Stimulated activated CD8-positive, alpha-beta memory T cell treated with anti-CD3 and anti-CD28 coated beads, Interleukin-15, amount 100 ng/mL, for 48 hours (primary cell): ENCODE measurements at regions not wholly inside any gene's neighbourhood (a gene's known extent, or its start where the extent isn't known, plus 50 kb on each side); places are given as distances from the start of the nearest gene placed in this dataset.

ENCODE experiments used
- DNase-seq, 2 donors: peaks; one replicate each; pipeline ENCODE4 v3.0.0-alpha.2; 2020; ENCODE audit warnings: low read depth in 2 of 2

DNA sequence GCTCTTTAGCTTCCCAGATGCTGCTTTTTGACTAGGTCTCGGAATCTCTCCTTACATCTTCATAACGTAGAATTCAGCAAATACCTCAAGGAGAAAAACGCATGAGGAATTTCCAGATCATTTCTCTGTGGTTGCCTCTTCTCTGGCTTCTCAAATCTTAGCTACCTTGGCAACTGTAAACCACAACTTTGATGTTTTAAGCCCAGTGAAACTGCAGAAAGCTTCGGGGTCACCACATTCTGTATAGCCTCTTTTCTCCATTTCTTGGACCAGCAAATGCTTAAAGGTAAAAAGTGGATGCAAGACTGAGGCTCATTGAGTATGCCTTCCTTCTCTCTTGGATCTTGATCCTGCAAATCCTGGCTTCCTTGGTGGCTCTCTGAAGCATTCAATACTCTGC lies 125.5 kb upstream of the FBXL4 start:
- DNase-seq: no peak

DNA sequence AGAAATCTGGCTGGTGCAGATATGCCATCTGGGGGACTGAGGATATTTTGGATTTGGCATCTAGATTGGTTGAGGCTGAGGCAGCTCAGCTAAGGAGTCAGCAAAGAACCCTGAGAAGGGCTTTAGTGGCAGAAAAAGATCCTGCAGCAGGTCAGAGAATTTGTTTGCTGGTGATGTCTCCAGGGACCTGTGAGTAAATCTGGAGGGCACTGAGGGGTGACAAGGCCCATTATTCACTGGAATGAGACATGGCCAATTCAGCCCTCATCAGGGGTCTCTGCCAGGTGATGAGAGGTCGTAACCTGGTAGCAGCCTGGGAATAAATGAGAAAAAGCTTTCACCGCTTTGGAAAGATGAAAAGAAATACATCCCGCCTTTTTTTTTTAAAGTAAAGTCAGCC lies 118.3 kb upstream of the FBXL4 start:
- no peak for DNase-seq

DNA sequence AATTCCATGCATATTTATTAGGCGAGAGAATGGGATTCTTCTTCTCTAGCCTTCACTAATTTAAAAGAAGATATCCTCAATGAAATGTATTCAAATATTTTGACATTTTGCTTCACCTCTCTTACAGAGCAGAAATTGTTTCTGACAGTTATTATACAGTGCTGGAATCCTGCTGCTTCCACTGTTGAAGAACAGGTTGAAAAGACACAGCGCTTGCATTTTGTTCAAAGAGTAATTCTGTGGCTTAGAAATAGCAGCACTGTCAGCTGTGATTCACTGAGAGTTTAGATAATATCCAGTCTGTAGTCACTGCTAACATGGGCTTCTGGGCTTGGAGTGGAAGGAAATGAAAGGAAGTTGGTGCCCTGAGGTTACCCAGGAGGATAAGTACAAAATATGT lies 117.1 kb upstream of the FBXL4 start:
- no peak for DNase-seq

DNA sequence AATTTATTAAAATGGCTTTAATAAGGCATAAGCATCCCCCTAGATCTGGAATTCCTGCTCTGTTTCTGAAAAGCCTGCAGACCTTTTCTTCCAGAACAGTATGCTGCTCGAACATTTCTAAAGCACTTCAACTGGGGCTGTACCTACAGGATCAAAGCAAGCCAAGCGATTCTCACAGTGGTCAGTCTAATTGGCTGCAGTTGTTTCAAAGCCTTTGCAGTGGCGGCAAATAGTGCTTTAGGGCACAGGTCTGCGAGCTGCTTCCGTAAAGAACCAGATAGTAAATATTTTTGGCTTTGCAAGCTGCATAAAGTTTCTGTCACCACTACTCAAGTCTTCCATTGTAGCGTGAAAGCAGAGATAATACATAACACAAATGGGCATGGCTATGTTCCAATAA lies 88.9 kb upstream of the FBXL4 start:
- DNase-seq: no peak

DNA sequence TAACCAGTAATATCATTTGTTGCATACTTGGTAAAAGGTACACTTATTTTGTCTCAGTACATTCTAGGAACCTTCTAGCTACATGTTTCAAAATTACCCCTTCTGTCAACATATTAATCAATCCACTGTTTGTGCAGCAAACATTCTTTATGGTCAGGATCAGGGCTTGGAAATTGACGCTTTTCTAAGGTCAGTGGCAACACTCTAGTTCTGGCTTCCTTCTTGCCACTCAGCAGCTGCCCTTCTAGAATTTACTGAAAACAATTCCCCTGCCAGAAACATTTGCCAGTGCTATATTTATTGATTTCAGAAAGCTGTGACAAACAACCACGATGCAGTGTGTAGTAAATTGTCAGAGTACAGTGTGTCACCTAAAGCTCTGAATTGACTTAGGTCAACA lies 84.7 kb upstream of the FBXL4 start:
- DNase-seq: no peak

DNA sequence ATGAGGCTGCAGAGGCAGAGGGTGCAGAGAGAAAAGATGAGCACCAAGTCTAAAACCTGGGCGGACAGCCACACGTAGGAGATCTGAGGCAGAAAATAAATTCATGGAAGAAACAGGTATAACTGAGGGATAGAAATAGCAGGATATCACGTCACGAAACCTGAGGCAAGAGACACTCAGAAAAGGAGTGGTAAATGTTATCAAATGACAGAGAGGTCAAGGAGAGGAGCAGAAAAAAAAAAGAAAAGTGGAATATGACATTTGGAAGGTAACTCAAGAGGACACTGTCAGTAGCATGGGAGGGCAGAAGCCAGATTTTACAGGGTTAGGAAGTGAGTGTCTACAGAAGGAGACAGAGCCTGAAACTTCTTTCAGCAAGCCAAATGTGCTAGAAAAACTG lies 84.2 kb upstream of the FBXL4 start:
- DNase-seq: no peak

DNA sequence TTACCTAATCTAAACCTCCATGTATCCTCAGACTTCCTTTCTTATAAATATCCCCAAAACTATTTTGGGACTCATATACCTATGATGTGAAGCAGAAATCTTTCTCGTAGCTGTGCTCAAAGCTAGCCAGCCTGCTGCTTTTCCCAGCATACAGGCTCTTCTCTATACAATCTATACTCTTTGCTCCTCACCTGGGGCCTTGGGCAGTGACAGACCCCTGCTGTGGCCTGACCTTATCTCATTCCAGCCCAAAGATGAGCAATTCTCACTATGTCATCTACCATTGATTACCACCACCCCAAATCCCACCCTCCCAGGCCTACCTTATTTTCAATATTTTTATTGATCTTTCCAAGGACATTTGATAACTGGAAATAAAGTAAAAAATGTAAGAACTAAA lies 83.2 kb upstream of the FBXL4 start:
- no peak for DNase-seq

DNA sequence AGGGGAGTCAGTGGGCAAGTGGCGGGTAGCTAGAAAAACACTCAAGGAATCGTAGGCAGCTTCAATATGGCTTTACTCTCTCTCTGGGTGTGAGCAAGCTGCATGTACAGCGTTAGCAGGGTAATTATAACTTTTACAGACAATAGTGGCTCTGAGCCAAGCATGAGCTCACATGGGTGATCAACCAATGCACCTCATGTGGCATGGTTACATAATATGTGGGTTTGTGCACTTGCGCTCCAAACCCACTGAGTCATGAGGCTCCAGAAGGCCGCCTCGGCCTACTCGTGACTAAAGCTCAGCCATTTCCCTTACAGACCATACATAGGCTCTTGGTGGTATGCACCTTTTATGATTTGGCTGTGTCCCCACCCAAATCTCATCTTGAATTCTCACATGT lies 78.4 kb upstream of the FBXL4 start:
- no peak for DNase-seq

DNA sequence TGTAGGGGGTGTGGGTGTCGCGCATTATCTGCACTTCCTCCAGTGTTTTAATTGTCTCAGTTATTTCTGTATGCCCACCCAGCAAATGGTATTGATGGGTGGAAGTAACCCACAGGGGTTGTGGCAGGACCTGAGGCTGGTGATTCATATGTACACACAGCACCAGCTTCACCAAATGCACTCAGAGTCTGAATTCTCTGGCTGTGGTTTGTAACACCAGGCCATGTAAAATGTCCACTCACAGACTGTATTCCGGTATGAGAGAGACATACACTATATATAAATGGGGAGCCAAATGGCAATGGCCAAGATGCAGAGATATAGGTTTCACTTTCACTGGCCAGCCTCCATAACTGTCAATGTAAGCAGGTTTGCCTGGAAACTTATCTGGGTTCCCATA lies 76.3 kb upstream of the FBXL4 start:
- DNase-seq: no peak

DNA sequence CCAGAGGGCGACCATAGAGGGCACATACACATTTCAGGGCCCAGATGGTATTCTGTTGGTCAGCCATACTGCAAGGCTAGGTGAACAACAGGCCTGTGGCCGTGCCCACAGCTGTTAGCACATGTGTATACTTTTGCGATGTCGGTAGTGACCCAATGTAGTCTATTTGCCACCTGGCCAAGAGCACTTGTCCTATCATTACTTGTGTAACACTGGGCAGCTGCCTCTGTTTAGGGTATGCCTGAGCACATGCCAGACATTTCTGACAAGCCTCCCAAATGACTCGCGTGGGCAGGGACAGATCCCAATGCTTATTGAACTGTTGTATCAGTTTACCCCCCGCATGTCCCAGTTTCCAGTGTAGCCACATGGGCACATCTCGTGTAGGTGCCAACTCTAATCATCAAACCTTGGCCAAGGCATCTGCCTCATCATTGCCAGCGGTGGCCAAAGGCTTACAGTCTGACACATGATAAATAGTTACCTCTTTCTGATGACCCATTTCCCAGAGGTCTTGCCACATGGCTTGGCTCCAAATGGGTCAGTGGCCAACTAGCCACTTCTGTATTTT lies 74.4 kb upstream of the FBXL4 start:
- DNase-seq: no peak

DNA sequence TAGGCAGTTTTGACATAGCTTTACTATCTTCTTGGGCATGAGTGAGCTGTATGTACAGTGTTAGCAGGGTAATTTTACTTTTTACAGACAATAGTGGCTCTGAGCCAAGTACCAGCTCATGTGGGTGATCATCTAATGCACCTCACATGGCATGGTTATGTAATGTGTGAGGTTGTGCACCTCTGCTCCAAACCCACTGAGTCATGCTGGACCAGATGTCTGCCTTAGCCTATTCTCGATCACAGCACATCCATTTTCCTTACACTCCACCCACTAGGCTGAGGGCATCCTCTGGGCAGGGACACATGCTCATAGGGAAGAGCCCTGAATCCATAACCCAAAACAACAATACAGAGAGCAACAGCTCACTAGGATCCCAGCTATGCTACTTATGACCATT lies 71.6 kb upstream of the FBXL4 start:
- no peak for DNase-seq

DNA sequence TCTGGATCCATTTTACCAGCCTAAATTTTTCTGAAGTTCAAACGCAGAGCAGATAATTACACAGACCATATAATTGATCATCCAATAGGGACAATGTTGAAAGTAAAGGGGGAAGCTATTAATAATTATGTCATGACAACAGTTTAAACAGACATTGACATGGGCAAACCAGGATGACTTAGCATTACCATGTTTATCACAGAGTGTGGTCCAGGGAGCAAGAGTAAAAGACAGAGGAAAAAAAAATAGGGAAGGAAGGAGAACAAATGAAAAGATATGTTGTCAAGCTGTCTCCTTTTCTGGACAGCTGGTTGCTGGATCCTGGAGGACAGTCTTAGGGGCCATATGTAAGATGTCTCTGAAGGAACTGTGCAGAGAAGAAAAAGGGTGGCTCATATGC lies 69.4 kb upstream of the FBXL4 start:
- no peak for DNase-seq

DNA sequence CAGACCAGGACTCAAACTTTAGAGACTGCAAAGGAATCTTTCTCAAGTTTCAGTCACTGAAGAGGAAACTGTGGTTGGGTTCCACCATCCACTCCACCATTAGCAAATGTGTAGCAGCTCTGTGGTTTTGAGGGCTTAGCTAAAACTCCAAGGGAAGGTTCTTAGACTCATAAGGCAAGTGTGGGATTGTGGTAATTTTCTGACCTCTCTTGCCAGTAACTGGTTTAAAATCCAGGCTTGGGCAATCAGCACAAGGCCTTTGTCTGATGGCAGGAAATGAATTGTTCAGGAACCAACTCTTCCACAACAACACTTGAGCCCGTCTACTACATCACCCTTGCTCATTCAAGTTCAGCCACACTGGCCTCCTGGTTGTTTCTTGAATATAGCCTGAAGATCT lies 68.6 kb upstream of the FBXL4 start:
- DNase-seq: no peak

DNA sequence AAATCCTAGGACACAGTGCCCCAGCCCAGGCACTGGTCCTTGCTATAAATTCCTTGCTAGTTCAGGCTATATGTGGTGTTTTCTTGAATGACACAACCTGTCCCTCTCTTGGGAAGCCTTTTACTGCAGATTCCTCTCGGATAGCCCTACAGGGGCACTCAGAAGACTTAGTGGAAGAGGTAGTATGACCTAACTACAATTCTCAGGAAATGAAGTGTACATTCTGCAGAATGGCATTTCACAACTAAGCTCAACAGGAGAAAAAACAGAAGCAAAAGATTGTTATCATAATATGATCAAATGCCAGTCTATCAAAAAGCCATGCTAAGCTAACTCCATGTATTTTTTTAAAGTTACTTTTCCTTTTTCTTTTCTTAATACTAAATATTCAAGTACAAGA lies 66.3 kb upstream of the FBXL4 start:
- DNase-seq: no peak

DNA sequence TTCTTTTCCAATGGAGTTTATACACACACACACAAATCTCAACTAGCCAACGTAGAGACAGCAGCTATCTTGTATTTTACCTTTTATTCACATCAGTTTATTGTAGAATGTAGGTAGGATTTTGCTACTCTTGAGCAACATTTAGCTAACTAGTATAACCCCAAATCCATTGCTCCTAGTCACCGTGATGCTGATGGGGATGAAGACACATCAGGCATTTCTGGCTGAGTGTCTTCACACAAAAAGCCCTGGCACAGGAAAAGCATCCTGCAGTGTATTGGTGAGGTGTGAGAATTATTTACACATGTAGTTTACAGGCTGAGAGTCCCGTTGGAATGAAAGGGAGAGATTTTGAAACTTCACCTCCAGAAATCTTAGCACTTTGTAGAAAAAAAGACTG lies 65.9 kb upstream of the FBXL4 start:
- DNase-seq: no peak

DNA sequence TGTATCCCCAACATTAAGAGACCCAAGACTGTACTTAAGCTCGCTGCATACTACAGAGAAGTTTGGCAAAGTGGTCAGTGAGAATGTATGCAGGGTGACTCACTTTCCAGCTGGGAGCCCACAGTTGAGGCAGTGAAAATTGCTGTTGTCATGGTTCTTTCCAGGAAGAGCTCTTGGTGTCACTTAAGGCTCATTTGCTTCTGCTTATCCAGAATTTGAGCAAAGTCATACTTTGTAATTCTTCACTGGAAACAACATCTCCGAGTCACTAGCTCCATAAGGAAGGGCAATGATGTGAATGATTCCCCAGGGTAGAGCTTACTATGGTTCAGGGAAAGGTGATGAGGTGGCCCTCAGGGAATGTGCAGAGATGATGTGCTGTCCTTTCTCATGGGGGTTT lies 65.4 kb upstream of the FBXL4 start:
- DNase-seq: no peak

DNA sequence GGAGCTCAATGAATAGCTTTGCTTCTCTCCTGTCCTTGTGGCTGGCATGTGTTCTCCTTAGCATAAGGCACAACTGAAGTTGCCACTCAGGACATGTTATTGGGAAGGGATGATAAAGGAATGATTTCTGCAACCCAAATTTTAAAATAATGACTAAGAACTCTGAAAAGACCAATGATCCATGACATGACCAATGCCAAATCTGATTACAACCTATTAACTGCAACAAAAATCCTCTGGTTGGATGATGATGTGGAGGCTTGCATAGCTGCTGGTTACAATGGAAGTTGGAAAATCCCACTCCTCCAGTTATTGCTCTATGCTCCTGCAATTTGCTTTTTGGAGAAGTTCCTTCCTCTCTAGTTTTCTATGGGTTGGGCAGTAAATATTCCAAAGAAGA lies 63.4 kb upstream of the FBXL4 start:
- no peak for DNase-seq

DNA sequence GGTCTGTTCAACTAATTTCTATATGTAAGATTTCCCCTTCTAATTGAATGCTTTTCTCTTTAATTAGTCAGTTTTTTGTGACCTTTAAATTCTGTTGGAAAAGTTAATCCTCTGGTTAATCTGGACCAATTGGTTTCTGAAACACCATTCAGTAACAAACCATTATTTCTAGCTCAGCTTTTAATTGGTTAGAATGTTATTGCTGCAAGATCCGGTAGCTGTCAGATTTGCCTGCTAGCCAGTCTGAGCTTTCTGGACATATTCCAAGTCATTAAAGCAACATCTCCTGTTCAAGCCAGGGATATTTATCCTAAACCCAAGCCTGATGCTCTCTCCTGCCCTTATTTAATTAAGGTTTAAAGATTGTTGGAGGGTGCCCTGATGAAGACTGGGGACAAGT lies 55.1 kb upstream of the FBXL4 start:
- no peak for DNase-seq

DNA sequence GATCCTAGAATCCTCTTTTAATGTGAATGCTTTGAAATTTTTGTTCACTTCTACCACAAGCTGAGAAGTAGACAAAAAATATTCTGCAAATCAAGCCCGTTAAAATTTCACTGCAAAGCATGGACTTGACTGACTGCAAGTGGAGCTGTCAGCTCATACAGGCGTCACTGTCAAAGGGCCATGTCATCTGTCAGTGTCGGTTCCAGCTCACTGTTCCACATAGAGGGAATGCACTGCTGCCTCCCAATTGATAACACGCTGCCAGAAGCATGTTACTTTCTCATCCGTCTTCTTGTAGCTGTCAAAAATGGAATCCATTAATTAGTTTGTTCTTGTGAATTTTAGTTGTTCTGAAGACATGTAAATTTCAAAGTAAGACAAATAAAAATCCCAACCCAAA lies 50.4 kb upstream of the FBXL4 start:
- no peak for DNase-seq
